HG03108 (cell line): ENCODE measurements at regions not wholly inside any gene's neighbourhood (a gene's known extent, or its start where the extent isn't known, plus 50 kb on each side); places are given as distances from the start of the nearest gene placed in this dataset.
"Not testable (repeated sequence)": the region's sequence is repeated elsewhere in the genome, so short reads cannot be mapped to it uniquely, and the experiment has no call there.

Experiments
- ATAC-seq: cut with Tn5 transposase; IDR thresholded peaks from one replicate; pipeline ENCODE4 v1.9.1; 2021; ENCODE audit warnings: moderate library complexity; ENCODE audit not compliant: unreplicated experiment

DNA sequence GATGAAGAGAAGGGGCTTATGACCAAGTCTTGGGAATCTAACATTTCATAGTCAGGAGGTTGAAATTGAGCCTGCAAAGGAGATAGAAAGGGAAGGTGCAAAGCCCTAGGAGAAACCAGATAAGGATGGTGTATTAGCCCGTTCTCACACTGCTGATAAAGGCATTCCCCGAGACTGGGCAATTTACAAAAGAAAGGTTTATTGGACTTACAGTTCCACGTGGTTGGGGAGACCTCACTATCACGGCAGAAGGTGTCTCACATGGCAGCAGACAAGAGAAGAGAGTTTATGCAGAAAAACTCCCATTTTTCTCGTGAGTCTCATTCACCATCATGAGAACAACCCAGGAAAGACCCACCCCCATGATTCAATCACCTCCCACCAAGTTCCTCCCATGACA, 129.5 kb upstream of the LNX1 start:
- ATAC-seq, result no peak

DNA sequence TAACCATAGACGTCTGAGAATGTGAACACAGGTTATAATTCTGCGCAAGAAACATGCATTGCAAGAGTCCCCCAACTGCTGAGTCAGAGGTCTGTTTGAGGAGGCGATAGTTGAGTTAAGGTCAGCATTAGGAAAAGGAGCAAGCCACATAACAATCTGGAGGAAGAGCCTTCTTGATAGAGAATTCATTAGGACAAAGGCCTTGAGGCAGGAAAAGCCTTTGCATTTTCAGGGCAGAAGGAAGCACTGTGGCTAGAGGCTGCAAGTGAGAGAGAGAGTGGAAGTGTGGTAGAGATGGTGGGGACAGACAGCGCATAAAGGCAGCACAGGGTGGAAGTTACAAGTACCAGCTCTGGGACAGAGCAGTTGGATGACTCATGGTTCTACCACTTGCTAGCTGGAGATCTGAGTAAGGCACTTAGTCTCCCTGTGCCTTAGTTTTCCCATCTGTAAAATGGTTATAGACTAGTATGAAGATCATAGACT, 125.8 kb upstream of the LNX1 start:
- ATAC-seq, result no peak

DNA sequence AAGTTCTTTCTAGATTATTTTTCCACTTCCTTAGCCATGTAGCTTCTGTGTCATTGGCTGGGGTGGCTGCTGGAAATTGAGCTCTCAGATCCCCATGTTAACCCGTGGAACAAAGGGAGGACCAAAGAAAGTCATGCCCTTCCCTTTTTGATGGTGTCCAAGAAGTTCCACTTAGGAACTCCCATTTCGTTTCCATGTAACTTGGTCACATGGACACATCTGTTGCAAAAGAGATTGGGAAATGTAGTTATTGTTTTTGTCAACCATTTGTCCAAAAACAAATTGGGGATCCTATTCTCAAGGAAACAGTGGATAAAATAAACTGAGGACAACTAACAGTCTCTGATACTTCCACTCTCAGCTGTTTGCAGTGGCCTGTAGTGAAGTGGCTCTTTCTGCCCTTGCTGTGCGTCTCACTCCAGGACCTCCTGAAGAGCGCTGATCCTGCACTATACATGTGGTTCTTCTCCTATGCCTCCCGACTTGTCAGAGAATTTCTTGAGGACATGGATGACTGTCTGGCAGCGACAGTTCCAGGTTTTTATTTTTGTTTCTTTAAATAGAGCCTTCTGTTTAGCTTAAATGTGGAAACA, 125.3 kb upstream of the LNX1 start:
- ATAC-seq, result no peak

DNA sequence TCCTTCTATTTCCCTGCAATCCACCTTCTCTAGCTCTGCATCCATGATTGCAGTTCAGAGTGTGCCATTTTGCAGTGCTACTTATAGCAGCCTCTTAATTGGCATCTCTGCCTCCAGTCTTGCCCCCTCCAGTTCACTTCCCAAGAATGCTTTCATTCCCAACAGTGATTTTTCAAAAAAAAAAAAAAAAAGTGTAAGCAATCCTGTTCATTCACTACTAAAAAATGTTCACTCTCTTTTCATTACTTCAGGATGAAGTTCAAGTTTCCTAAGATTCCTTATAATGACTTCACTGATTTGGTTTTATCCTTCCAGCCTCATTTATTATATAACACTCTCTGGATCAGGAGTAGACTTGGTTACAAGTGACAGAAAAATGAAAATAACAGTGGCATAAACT, 124.7 kb upstream of the LNX1 start:
- ATAC-seq, result no peak

DNA sequence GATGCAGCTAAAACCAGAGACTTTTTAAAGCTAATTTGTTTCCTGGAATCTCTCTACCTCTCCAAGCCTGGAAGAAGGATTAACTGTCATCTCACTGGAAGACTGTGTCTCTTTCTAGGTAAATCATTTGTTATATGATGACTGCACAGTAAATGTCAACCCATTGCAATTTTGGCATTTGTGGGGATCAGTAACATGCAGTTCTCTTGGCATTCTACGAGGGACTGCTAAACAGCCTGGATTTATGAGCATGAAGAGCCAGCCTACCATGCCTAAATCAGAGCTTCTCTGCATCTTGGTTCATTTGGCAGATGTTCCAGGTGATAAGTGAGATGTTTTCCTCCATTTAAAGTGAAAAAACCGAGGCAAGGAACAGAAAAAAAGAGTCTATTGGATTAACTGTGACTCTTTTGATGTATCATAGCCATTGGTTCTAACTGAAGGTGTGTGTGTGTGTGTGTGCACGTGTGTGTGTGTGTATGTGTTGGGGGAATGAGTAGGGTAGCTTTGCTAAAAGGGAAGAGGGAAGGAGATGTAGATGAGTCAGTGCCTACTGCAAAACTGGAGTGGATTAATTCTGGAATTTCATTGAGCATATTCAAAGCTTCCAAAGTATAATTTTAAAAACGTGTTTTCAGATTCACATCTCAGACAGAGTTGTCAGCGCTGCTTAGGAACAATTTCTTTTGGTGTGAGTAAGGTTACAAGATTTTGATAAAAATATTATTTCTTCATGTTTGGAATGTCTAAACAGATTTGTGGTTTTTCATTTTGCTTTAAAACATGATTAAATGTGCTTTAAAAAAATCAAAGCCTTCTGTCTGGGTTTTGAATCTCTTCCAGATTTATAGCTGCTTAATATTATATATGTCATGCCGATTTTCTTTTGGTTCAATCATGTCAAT, 123.2 kb upstream of the LNX1 start:
- no peak for ATAC-seq

DNA sequence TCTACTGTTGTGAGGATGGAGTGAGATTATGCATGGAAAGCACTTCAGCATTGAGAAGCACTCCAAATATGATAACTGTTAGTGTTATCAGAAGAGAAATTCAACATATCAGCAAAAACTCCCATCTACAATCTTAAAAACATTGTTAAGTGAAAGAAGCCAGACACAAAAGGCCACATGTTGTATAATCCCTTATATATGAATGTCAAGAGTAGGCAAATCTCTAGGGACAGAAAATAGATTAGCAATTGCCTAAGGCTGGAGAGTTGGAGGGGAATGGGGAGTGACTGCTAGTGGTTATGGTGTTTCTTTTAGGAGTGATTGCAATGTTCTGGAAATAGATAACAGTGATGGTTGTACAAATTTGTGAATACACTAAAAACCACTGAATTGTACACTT, 122.5 kb upstream of the LNX1 start:
- no peak for ATAC-seq

DNA sequence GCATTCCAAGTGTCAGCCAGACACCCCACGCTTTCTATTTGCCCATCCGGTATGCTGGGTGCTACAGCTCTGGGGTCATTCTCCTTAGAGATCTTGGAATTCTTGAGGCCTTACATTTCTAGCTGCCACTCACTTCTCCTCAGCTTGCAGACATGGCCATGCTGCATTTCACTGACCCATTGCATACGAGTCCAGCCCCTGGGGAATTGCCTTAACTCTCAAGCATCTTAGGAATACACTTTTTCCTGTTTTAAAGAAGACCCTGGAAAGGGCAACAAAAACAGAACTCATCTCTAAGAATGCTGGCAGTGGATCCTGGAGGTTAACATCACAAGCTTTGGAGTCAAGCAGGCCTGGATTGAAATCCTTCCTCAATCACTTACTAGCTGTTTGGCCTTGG, 122.0 kb upstream of the LNX1 start:
- ATAC-seq, result no peak

DNA sequence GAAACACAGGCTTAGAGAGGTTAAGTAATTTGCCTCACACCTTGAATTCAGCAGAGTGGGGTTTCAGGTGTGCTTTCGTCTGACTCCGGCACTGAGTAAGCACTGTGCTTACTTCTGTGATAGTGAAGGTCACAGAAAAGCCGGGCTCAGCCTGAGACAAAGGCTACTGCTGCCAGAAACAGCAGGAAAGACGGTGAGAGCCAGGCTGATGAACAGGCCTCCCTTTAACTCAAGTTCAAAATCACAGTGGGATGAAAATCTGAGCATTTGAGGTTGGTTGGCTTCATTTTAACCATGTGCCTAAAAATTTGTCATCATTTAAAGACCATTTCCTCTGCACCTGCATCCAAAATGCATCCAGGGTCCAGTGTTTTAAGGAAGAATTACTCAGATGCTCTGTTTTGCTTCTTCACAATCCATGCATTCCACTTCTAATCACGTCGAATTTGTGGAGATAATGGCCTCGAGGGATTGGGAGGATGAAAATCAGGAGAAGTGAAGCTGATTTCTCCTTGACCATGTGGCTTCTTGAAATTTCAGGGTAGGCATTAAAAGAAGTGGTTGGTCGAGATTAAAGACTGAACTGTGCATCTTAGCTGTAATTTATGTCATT, 121.2 kb upstream of the LNX1 start:
- no peak for ATAC-seq

DNA sequence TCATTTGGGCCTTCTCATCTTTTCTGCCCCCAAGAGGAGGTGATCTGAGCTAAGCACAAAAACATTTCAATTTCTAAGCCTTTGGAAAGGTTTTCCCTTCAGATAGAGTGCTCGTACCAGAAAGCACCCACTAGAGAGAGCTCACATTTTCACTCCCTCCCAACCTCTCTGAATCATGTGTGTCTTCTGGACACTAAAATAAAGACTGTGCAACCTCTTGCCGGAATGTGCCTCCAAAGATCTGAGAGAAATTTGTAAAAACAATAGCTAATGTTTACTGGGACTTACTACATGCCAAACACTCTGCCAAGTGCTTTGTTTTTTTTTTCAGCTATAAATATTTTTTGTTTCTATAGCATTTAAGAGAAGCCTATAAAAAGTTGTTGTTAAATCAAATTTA, 120.6 kb upstream of the LNX1 start:
- ATAC-seq, result no peak

DNA sequence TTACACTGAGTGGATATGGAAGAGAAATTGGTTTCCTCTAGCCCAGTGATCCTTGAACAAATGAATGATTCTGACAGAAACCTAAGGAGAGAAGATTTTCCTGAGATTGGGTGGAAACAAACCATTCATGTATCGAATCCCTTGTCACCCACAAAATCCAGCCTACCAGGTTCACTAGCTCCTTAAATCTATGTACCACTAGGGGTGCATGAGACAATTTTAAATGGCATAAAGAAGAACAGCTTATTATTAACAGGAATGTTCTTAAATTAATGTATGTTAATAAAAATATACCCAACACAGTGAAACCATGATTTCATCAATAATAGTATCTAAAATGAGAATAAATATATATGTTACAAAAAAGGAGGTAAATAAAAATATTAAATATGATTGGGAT, 118.4 kb upstream of the LNX1 start:
- no peak for ATAC-seq

DNA sequence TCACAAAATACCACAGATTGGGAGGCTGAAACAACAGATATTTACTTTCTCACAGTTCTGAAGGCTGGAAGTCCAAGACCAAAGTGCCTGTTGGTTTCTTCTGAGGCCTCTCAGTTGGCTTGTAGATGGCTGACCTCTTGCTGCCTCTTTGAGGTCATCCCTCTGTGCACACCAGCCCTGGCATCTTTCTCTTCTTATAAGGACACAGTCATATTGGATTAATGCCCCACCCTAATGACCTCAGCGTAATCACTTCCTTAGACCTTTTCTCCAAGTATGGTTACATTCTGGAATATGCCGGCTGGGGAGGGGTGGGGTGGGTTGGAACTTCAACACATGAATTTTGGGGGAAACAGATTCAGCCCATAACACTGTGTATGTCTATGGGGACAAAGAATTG, 116.2 kb upstream of the LNX1 start:
- no peak for ATAC-seq

DNA sequence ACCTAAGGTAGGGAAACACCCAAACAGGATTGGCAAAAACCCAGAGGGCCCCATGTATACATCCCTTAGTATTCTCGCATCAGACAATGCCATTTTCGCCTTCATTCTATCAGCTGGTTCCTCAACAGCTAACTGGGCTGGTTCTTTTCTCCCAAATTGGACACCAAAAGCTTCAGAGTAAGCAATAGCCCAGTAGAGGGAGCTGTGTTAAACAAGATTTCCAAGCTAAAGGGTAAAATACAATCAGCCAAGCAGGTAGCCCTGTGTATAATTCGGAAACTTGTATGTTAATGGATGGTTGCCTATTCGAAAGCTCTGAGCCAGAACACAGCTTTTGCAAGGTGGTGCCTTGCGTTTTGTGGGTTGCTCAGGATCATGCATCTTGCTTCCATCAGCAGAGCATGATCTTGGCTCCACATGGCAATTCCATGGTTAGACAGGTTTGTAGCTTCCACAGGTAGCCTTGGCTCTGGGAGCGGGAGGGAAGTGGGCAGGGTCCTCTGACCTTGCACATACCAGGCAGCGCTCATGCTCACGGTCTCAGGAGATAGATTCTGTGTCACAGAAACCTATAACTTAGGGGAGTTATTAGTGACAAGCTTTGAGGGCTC, 115.2 kb upstream of the LNX1 start:
- no peak for ATAC-seq

DNA sequence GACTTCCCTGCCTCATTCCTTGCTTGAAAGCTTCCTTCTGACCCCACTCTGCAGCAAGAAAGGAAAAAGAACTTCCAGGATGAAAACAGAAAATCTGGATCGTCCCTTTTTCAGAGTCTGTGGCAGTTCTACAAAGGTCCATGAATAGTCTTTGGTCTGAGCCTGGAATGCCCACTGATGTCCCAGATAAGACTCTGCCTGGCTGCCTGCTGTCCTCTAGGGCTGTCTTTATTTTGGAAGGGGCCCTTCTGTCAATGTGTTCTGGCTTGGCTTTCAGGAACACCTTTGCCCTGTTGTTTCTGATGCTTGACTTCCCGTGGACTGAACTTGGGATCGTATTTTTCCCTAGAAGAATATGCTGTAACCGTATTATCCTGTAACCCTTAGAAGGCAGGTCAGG, 114.7 kb upstream of the LNX1 start:
- ATAC-seq, result no peak

DNA sequence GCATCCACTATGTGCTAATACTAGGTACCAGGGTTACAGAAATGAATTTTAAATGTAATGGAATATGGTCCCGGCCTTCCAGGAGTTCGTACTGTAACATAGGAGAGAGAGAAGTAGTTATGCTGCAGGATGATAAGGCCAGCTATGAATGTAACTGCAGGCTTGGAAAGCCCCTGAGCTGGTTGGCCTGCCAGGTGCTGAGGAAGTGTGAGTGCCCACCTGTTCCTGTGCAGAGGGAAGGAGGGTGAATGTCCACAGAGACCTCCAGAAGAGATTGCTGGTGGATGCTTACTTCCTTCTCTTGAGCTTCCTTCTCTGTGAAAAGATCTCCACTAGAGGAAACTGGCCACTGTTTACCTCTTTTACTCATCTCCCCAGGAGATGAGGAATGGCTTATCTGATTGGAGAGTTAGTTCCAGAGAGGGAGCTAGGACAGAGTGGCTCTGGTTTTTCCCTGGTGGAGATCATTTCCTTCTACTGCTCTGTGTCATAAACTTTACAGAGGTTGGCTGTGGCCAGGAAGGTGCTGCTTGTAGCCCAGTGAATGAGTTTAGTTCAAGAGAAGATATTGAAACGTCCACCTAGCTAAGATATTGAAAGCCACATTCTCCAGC, 114.0 kb upstream of the LNX1 start:
- ATAC-seq, result no peak

DNA sequence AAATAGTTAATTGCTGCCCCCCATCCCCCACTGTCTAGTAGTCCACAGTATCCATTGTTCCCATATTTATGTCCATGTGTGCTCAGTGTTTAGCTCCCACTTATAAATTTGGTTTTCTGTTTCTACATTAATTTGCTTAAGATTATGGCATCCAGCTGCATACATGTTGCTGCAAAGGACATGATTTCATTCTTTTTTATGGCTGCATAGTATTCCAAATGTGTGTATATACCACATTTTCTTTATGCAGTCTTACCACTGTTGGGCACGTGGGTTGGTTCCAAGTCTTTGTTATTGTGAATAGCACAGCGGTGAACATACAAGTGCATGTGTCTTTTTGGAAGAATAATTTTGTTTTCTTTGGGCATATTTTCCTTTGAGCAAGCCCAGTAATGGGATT, 113.0 kb upstream of the LNX1 start:
- ATAC-seq, result no peak

DNA sequence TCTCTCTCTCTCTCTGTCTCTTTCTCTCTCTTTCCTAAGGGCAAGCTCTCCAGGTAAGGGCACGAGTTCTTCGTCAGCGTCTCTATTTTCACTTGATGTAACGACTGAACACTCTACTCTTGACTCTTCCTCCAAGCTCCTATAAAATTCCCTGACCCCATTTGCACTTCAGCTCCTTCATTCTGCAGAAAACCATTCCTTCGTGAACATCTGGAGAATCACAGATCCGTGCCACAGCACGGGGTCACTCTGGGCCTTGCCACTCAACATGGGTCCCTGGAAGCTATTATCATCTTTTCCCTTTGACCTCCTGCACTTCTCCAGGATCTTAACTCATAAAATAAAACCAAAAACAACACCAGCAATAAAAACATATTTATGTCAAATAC, 112.0 kb upstream of the LNX1 start:
- no peak for ATAC-seq

DNA sequence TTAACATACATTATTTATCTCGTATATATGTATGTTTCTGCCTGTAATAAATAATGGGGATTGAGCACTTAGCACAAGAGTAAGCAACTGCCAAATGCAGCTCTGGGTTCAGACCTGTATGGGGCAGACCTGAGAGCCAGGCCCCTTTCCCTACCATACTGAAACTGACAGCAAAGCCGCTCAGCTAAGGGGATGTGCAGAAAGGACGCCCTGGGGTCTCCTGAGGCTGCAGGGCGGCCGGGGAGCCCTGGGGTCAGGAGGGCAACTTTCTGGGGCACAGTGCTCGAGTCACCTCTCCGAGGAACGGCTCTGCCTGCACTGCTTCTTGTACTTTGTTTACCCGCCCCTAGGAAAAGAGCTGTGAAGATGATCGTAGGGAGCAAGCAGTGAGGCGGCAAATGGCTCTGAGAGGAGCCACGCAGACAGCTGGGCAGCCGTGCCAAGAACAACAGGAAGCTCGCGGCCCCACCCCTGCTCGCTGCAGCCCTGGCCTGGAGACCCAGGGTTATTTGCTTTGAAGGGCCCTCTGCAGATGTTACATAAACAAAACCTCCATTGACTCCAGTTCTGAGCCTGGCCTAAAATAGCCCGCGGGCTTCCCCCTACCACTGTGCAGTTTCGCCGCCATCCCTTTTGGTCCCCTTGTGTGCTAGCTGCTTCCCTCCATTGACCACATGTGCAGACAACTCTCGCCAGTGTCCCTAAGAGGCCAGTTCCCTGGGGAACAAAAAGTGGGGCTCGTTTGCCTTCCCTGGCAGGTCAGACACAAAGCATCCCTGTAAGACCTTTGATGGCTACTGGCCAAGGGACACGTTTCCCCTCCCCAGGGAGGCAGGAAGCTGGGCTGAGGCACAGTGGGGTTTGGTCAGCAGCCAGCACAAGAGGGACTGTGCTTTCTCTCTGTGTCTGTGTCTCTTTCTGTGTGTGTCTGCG, 111.3 kb upstream of the LNX1 start:
- peak; percentile 76 for ATAC-seq

DNA sequence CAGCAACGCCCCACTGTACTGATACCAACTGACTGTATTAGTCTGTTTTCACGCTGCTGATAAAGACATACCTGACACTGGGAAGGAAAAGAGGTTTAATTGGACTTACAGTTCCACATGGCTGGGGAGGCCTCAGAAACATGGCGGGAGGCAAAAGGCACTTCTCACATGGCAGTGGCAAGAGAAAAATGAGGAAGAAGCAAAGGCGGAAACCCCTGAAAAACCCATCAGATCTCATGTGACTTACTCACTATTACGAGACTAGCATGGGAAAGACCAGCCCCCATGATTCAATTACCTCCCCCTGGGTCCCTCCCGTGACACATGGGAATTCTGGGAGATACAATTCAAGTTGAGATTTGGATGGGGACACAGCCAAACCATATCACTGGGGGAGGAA, 110.0 kb upstream of the LNX1 start:
- not testable (repeated sequence) for ATAC-seq

DNA sequence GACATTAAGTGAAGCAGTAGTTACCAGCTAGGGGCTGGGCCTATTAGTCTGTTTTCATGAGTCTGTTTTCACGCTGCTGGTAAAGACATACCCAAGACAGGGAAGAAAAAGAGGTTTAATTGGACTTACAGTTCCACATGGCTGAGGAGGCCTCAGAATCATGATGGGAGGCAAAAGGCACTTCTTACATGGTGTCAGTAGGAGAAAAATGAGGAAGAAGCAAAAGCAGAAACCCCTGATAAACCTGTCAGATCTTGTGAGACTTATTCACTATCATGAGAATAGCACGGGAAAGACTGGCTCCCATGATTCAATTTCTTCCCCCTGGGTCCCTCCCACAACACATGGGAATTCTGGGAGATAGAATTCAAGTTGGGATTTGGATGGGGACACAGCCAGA, 108.0 kb upstream of the LNX1 start:
- not testable (repeated sequence) for ATAC-seq

DNA sequence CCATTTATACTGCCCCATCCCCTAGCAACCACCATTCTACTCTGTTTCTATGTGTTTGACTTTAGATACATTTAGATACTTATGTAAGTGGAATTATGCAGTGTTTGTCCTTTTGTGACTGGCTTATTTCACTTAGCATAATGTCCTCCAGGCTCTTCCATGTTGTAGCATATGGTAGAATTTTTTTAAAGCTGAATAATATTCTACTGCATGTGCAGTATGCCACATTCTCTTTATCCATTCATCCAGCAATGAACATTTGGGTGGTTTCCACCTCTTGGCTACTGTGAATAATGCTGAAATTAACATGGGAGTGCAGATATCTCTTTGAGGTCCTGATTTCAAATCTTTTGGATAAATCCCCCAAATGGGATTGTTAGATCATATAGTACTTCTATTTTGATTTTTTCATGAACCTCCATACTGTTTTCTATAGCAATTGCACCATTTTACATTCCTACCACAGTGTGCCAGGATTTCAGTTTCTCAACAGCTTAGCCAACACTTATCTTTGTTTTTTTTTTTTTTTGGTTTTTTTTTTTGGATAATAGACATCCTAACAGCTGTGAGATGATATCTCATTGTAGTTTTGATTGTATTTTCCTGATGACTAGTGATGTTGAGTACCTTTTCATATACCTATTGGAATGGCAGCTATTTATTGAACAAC, 105.9 kb upstream of the LNX1 start:
- no peak for ATAC-seq
